ENCODE measurements at regions not wholly inside any gene's neighbourhood (a gene's known extent, or its start where the extent isn't known, plus 50 kb on each side); places are given as distances from the start of the nearest gene placed in this dataset.

DNA sequence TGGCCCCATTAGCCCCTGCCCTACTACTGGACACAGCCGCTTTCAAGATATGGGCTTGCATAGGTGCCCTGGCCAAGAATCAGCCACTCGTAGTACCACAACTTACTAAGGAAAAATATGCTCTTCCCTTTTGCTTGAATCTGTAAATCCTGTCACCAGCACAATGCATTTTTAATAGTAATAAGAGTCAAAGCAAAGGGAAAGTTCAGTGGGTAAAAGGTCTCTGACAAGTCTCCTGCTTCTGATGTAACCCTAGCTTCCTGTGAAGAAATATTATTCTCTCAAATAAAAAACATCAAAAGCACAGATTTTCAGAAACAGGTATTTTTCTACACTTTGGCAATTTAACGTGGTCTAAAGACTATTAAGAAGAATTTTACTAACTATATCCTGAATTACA is 373.8 kb downstream of the GJA1 start:
- H3K79me2 ChIP-seq (ENCODE audit: low read length): no peaks in the 10 kb centered on the region
- no peaks in the 10 kb centered on the region for H4K20me1 ChIP-seq (ENCODE audit: low read length)
- H3K4me3 ChIP-seq (ENCODE audit: low read length): no peak overlapping the region
- CTCF ChIA-PET: no interaction called here
- TF ChIP-seq EZH2 (IDR thresholded peaks at IDR 0.05; ENCODE audit: low read length, unreplicated experiment) (no peak), EZH2phosphoT487 (IDR thresholded peaks at IDR 0.05; ENCODE audit: borderline replicate concordance, low read length) (no peak)
- TF ChIP-seq, protein P1, sequence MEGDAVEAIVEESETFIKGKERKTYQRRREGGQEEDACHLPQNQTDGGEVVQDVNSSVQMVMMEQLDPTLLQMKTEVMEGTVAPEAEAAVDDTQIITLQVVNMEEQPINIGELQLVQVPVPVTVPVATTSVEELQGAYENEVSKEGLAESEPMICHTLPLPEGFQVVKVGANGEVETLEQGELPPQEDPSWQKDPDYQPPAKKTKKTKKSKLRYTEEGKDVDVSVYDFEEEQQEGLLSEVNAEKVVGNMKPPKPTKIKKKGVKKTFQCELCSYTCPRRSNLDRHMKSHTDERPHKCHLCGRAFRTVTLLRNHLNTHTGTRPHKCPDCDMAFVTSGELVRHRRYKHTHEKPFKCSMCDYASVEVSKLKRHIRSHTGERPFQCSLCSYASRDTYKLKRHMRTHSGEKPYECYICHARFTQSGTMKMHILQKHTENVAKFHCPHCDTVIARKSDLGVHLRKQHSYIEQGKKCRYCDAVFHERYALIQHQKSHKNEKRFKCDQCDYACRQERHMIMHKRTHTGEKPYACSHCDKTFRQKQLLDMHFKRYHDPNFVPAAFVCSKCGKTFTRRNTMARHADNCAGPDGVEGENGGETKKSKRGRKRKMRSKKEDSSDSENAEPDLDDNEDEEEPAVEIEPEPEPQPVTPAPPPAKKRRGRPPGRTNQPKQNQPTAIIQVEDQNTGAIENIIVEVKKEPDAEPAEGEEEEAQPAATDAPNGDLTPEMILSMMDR (conservative IDR thresholded peaks at IDR 0.05; ENCODE audit: low read depth, low read length): no peak
- H3K9me2 ChIP-seq (replicated peaks; ENCODE audit: low read length): no peaks in the 10 kb centered on the region
- H3K4me2 ChIP-seq (ENCODE audit: low read length): no peak overlapping the region
- peaks cover 5% of the 10 kb centered on the region for H3K4me1 ChIP-seq (ENCODE audit: insufficient read depth, low read length)
- no peaks in the 10 kb centered on the region for H3K36me3 ChIP-seq (ENCODE audit: low read depth, low read length)
- no peak overlapping the region for H3K9ac ChIP-seq (ENCODE audit: low read length)
- DNase-seq (no peak), ATAC-seq (no peak)
- no peaks in the 10 kb centered on the region for H3K9me3 ChIP-seq (ENCODE audit: low read length)
- no peak overlapping the region for H3K27ac ChIP-seq (ENCODE audit: low read length)
- H2AFZ ChIP-seq (ENCODE audit: low read length): no peak overlapping the region
- no peaks in the 10 kb centered on the region for H3K27me3 ChIP-seq (ENCODE audit: low read length)
- POLR2A ChIA-PET (ENCODE audit: unreplicated experiment): no interaction called here
- no peaks in the 10 kb centered on the region for H3F3A ChIP-seq (ENCODE audit: low read length, unreplicated experiment)
- intact Hi-C loops (cut with micrococcal nuclease): no loop called here
- no TSS peak for BruUV-seq (replicated peaks)

DNA sequence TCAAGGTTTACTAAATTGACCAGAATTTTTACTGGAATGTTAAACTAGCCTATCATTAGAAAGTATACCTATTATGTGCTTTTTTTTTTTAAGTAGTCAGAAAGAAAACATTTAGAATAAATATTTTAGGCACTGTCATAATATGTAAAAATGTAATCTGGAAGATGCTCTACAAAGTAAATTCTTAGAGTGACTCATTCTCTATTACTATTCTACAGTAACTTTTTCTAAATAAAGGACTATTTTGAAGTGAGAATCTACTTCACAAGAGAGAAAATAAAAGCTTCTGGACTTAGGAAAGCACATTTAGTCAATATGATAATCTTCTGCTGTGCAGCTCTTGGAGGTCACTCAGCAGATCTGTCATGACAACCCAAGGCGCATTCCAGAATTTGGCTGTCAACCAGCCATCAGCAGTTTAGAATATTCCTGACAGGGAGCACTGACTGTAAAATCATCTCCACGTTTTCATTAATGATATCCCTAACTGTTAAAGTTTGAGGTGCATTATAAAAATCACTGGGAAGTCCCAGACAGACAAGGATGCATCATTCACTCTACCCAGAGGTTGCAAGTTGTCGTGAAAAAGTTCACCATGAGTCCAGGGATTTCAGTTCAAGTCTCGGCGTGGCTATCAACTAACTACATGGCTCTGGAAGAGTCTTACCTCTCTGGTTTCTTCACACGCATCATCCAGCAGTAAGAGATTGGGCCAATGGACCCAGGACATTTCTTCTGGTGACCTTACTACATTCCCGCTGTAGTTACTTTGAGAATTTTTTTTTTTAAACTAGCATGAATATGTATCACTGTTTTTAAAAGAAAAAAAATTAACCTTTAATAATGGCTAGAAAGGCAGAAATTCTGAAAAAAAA is 374.9 kb downstream of the GJA1 start:
- Histone ChIP-seq H3K9me2 (replicated peaks; ENCODE audit: low read length) (no peaks in the 10 kb centered on the region), H3K27ac (ENCODE audit: low read length) (no peak overlapping the region), H2AFZ (ENCODE audit: low read length) (no peak overlapping the region), H3K27me3 (ENCODE audit: low read length) (no peaks in the 10 kb centered on the region), H3K4me1 (ENCODE audit: insufficient read depth, low read length) (peaks cover 5% of the 10 kb centered on the region), H3K9me3 (ENCODE audit: low read length) (no peaks in the 10 kb centered on the region), H3K4me3 (ENCODE audit: low read length) (no peak overlapping the region), H3K79me2 (ENCODE audit: low read length) (no peaks in the 10 kb centered on the region), H3K36me3 (ENCODE audit: low read depth, low read length) (no peaks in the 10 kb centered on the region), H3K9ac (ENCODE audit: low read length) (no peak overlapping the region), H3K4me2 (ENCODE audit: low read length) (no peak overlapping the region), H3F3A (ENCODE audit: low read length, unreplicated experiment) (no peaks in the 10 kb centered on the region), H4K20me1 (ENCODE audit: low read length) (no peaks in the 10 kb centered on the region)
- TF ChIP-seq EZH2phosphoT487 (IDR thresholded peaks at IDR 0.05; ENCODE audit: borderline replicate concordance, low read length) (no peak), EZH2 (IDR thresholded peaks at IDR 0.05; ENCODE audit: low read length, unreplicated experiment) (no peak)
- TF ChIP-seq, protein P1 (conservative IDR thresholded peaks at IDR 0.05; ENCODE audit: low read depth, low read length): no peak
- BruUV-seq (replicated peaks): no TSS peak
- ChIA-PET POLR2A (ENCODE audit: unreplicated experiment) (no interaction called here), CTCF (no interaction called here)
- DNase-seq (no peak), ATAC-seq (no peak)
- intact Hi-C loops (cut with micrococcal nuclease): no loop called here

DNA sequence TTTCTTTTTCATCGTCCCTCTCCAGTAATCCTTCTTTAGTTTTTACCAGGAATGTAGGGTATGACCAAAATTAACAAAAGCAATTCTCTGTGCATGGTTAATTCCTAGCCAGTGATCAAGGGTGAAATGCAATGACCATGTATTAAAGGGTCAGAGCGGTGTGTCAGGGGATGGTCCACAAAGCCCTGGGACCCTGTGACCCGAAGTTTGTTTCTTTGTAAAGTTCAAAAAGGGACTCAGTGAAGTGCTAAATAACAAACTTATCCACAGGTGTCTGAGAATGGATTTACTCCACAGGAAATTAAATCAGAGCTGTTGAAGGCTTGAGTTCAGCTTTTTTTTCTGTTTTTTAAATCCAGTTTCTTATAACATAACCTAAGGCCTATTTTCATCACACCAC is 375.7 kb downstream of the GJA1 start:
- Histone ChIP-seq H3K9me3 (ENCODE audit: low read length) (no peaks in the 10 kb centered on the region), H3F3A (ENCODE audit: low read length, unreplicated experiment) (no peaks in the 10 kb centered on the region), H3K36me3 (ENCODE audit: low read depth, low read length) (no peaks in the 10 kb centered on the region), H2AFZ (ENCODE audit: low read length) (0 out of 2 replicates have a peak overlapping the region, but pooled peaks have one; percentile 18), H3K9me2 (replicated peaks; ENCODE audit: low read length) (no peaks in the 10 kb centered on the region), H3K4me3 (ENCODE audit: low read length) (no peak overlapping the region), H3K4me1 (ENCODE audit: insufficient read depth, low read length) (peaks cover 5% of the 10 kb centered on the region), H3K79me2 (ENCODE audit: low read length) (no peaks in the 10 kb centered on the region), H3K27me3 (ENCODE audit: low read length) (no peaks in the 10 kb centered on the region), H3K27ac (ENCODE audit: low read length) (no peak overlapping the region), H3K4me2 (ENCODE audit: low read length) (no peak overlapping the region), H4K20me1 (ENCODE audit: low read length) (no peaks in the 10 kb centered on the region), H3K9ac (ENCODE audit: low read length) (no peak overlapping the region)
- POLR2A ChIA-PET (ENCODE audit: unreplicated experiment): no interaction called here
- BruUV-seq (replicated peaks): no TSS peak
- DNase-seq (no peak), ATAC-seq (no peak)
- CTCF ChIA-PET: no interaction called here
- intact Hi-C loops (cut with micrococcal nuclease): no loop called here
- TF ChIP-seq EZH2 (IDR thresholded peaks at IDR 0.05; ENCODE audit: low read length, unreplicated experiment): no peak
- TF ChIP-seq EZH2phosphoT487 (IDR thresholded peaks at IDR 0.05; ENCODE audit: borderline replicate concordance, low read length): no peak
- TF ChIP-seq, protein P1 (conservative IDR thresholded peaks at IDR 0.05; ENCODE audit: low read depth, low read length): no peak

All from PC-3 (cell line).